ENCODE measurements at regions not wholly inside any gene's neighbourhood (a gene's known extent, or its start where the extent isn't known, plus 50 kb on each side); places are given as distances from the start of the nearest gene placed in this dataset.
"Not testable (repeated sequence)": the region's sequence is repeated elsewhere in the genome, so short reads cannot be mapped to it uniquely, and the experiment has no call there.

GRCh38 chr9:90192465-90192864 is 450.2 kb downstream of the DIRAS2 start:
- DNase-seq: not testable (repeated sequence)

- no peak for DNase-seq
Observed at GRCh38 chr9:90198956-90199355, 443.7 kb downstream of the DIRAS2 start.

- no peak for DNase-seq
Observed at GRCh38 chr9:90201766-90202165, 440.9 kb downstream of the DIRAS2 start.

- no peak for DNase-seq
Observed at GRCh38 chr9:90204128-90204831, 438.3 kb downstream of the DIRAS2 start.

GRCh38 chr9:90213045-90213444 is 429.6 kb downstream of the DIRAS2 start:
- not testable (repeated sequence) for DNase-seq

- no peak for DNase-seq
Observed at GRCh38 chr9:90219548-90220118, 423.0 kb downstream of the DIRAS2 start.

- not testable (repeated sequence) for DNase-seq
Observed at GRCh38 chr9:90221899-90222298, 420.7 kb downstream of the DIRAS2 start.

- peak; percentile 29 for DNase-seq
Observed at GRCh38 chr9:90226839-90227338, 415.7 kb downstream of the DIRAS2 start.

GRCh38 chr9:90233081-90233480 is 409.5 kb downstream of the DIRAS2 start:
- not testable (repeated sequence) for DNase-seq

GRCh38 chr9:90240541-90240940 is 402.1 kb downstream of the DIRAS2 start:
- no peak for DNase-seq

- DNase-seq: no peak
Observed at GRCh38 chr9:90245661-90246060, 397.0 kb downstream of the DIRAS2 start.

GRCh38 chr9:90249094-90249493 is 393.5 kb downstream of the DIRAS2 start:
- DNase-seq: no peak

- no peak for DNase-seq
Observed at GRCh38 chr9:90251316-90251715, 391.3 kb downstream of the DIRAS2 start.

GRCh38 chr9:90256345-90256744 is 386.3 kb downstream of the DIRAS2 start:
- DNase-seq: no peak

- no peak for DNase-seq
Observed at GRCh38 chr9:90259311-90260246, 383.0 kb downstream of the DIRAS2 start.

GRCh38 chr9:90261698-90262097 is 380.9 kb downstream of the DIRAS2 start:
- no peak for DNase-seq

- DNase-seq: no peak
Observed at GRCh38 chr9:90268613-90269012, 374.0 kb downstream of the DIRAS2 start.

- no peak for DNase-seq
Observed at GRCh38 chr9:90271707-90272106, 370.9 kb downstream of the DIRAS2 start.

GRCh38 chr9:90274725-90275124 is 367.9 kb downstream of the DIRAS2 start:
- no peak for DNase-seq

- no peak for DNase-seq
Observed at GRCh38 chr9:90285946-90286345, 356.7 kb downstream of the DIRAS2 start.

- no peak for DNase-seq
Observed at GRCh38 chr9:90287567-90288274, 354.9 kb downstream of the DIRAS2 start.

- no peak for DNase-seq
Observed at GRCh38 chr9:90288275-90288639, 354.4 kb downstream of the DIRAS2 start.
